Myocyte (in vitro differentiated cells): ENCODE measurements at regions not wholly inside any gene's neighbourhood (a gene's known extent, or its start where the extent isn't known, plus 50 kb on each side); places are given as distances from the start of the nearest gene placed in this dataset.

ENCODE experiments used
- DNase-seq: peaks from one replicate; pipeline ENCODE4 v3.0.0-alpha.2; 2012; ENCODE audit warnings: low read depth

- DNase-seq, result no peak
Observed at GRCh38 chr20:40326784-40327183, 362.3 kb downstream of the MAFB start.

- no peak for DNase-seq
Observed at GRCh38 chr20:40325006-40325568, 363.9 kb downstream of the MAFB start.

GRCh38 chr20:40323361-40323794 is 365.7 kb downstream of the MAFB start:
- no peak for DNase-seq

GRCh38 chr20:40322941-40323340 is 366.1 kb downstream of the MAFB start:
- DNase-seq, result no peak

GRCh38 chr20:40320517-40321011 is 368.5 kb downstream of the MAFB start:
- no peak for DNase-seq

GRCh38 chr20:40319741-40320516 is 369.1 kb downstream of the MAFB start:
- DNase-seq, result no peak

- no peak for DNase-seq
Observed at GRCh38 chr20:40319056-40319455, 370.0 kb downstream of the MAFB start.

GRCh38 chr20:40317156-40317790 is 371.8 kb downstream of the MAFB start:
- DNase-seq, result no peak

GRCh38 chr20:40314278-40314677 is 374.8 kb downstream of the MAFB start:
- DNase-seq, result no peak

- DNase-seq, result no peak
Observed at GRCh38 chr20:40313730-40314129, 375.3 kb downstream of the MAFB start.

- DNase-seq, result no peak
Observed at GRCh38 chr20:40309731-40310130, 379.3 kb downstream of the MAFB start.

- DNase-seq, result no peak
Observed at GRCh38 chr20:40307997-40308396, 381.0 kb downstream of the MAFB start.

GRCh38 chr20:40307268-40307667 is 381.8 kb downstream of the MAFB start:
- no peak for DNase-seq

- peak; percentile 5 for DNase-seq
Observed at GRCh38 chr20:40305303-40305702, 383.7 kb downstream of the MAFB start.

GRCh38 chr20:40304119-40304613 is 384.9 kb downstream of the MAFB start:
- DNase-seq, result no peak

- DNase-seq, result no peak
Observed at GRCh38 chr20:40294747-40295146, 394.3 kb downstream of the MAFB start.

- no peak for DNase-seq
Observed at GRCh38 chr20:40294175-40294574, 394.9 kb downstream of the MAFB start.

- DNase-seq, result no peak
Observed at GRCh38 chr20:40293740-40294139, 395.3 kb downstream of the MAFB start.

- peak; percentile 7 for DNase-seq
Observed at GRCh38 chr20:40291493-40292135, 397.4 kb downstream of the MAFB start.

GRCh38 chr20:40287683-40288082 is 401.4 kb downstream of the MAFB start:
- no peak for DNase-seq

- DNase-seq, result no peak
Observed at GRCh38 chr20:40286975-40287531, 402.0 kb downstream of the MAFB start.
